Fibroblast of lung (primary cell): ENCODE measurements at regions not wholly inside any gene's neighbourhood (a gene's known extent, or its start where the extent isn't known, plus 50 kb on each side); places are given as distances from the start of the nearest gene placed in this dataset.
A peak's percentile ranks its signal among the peaks of the same experiment; 100 is the strongest.

Experiments used
- EZH2 ChIP-seq: IDR thresholded peaks from 2 replicates; pipeline ENCODE4 v1.5.1; 2012; ENCODE audit warnings: low read length, control low read depth, mild to moderate bottlenecking; ENCODE audit errors: missing control alignments
- TF ChIP-seq, protein P1 (sequence below), 2 donors: IDR thresholded peaks in 1 of 2; conservative IDR thresholded peaks in 1 of 2; 1 replicate in 1 of 2; 2 replicates in 1 of 2; pipeline ENCODE4 v1.5.1; 2011 to 2012; ENCODE audit warnings: low read length in 2 of 2, control low read depth in 1 of 2, inconsistent platforms in 1 of 2, low read depth in 1 of 2, mild to moderate bottlenecking in 1 of 2

DNA sequence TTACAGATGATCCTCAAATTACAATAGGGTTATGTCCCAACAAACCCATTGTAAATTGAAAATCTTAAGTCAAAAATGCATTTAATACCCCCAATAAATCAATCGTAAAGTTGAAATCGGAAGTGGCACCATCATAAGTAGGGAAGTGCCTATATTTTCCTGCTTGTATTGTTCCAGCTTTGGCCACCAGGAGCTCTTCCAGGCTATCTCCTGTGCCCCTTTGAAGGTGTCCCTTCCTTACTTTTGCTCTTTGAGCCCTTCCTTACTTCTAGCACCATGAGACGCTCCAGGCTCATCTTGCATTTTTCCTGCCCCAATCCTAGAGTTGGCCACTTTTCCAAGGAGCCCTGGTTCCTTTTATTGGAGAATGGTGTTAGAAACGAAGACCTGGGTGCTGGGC is 163.0 kb upstream of the TSC22D1 start:
- TF ChIP-seq, protein P1, sequence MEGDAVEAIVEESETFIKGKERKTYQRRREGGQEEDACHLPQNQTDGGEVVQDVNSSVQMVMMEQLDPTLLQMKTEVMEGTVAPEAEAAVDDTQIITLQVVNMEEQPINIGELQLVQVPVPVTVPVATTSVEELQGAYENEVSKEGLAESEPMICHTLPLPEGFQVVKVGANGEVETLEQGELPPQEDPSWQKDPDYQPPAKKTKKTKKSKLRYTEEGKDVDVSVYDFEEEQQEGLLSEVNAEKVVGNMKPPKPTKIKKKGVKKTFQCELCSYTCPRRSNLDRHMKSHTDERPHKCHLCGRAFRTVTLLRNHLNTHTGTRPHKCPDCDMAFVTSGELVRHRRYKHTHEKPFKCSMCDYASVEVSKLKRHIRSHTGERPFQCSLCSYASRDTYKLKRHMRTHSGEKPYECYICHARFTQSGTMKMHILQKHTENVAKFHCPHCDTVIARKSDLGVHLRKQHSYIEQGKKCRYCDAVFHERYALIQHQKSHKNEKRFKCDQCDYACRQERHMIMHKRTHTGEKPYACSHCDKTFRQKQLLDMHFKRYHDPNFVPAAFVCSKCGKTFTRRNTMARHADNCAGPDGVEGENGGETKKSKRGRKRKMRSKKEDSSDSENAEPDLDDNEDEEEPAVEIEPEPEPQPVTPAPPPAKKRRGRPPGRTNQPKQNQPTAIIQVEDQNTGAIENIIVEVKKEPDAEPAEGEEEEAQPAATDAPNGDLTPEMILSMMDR (conservative IDR thresholded peaks at IDR 0.05 in 1 of 2, IDR thresholded peaks at IDR 0.05 in 1 of 2; ENCODE audit: low read depth in 1 of 2, low read length in 2 of 2) = peak in 1 of 2 donors; percentile 24
- TF ChIP-seq EZH2 = no peak
